Kidney (tissue), 13 donors: ENCODE measurements at regions not wholly inside any gene's neighbourhood (a gene's known extent, or its start where the extent isn't known, plus 50 kb on each side); places are given as distances from the start of the nearest gene placed in this dataset.

Experiments
- DNase-seq, 5 donors: peaks; one replicate each; pipeline ENCODE4 v3.0.0-alpha.2; 2013 to 2020
- FAIRE-seq: peaks from 2 replicates; lab custom pipeline; 2012; peaks lifted over from hg19 to GRCh38; lab: Jason Lieb, UNC
- H3K27ac ChIP-seq, 2 donors: one replicate each; pipeline ENCODE4 v1.7.0; 2013; ENCODE audit warnings: low read depth in 2 of 2, low read length in 2 of 2, inconsistent platforms in 1 of 2
- H3K27me3 ChIP-seq: one replicate; pipeline ENCODE4 v1.7.1; 2013; ENCODE audit warnings: low read length, inconsistent platforms; ENCODE audit not compliant: control insufficient read depth, insufficient read depth
- H3K36me3 ChIP-seq, 3 donors: one replicate each; pipeline versions ENCODE4 v1.7.0 to v1.7.1; 2013; ENCODE audit warnings: low read length in 3 of 3, control low read depth in 1 of 3, inconsistent platforms in 1 of 3; ENCODE audit not compliant: insufficient read depth in 3 of 3, control insufficient read depth in 2 of 3
- H3K4me1 ChIP-seq, 3 donors: one replicate each; pipeline versions ENCODE4 v1.7.0 to v1.7.1; 2013; ENCODE audit warnings: low read length in 3 of 3, inconsistent platforms in 1 of 3, low read depth in 1 of 3; ENCODE audit not compliant: control insufficient read depth in 2 of 3, insufficient read depth in 2 of 3
- H3K4me3 ChIP-seq, 3 donors: one replicate each; pipeline versions ENCODE4 v1.7.0 to v1.8.1; 2013; ENCODE audit warnings: low read length in 3 of 3, control low read depth in 1 of 3, inconsistent platforms in 1 of 3
- H3K9ac ChIP-seq, 3 donors: one replicate each; pipeline versions ENCODE4 v1.7.0 to v1.7.1; 2013; ENCODE audit warnings: low read length in 3 of 3, control low read depth in 1 of 3, inconsistent platforms in 1 of 3
- H3K9me3 ChIP-seq, 3 donors: one replicate each; pipeline versions ENCODE4 v1.7.0 to v1.7.1; 2013; ENCODE audit warnings: low read length in 3 of 3, control low read depth in 1 of 3, inconsistent platforms in 1 of 3; ENCODE audit not compliant: control insufficient read depth in 2 of 3, insufficient read depth in 1 of 3
- CTCF ChIP-seq: IDR thresholded peaks from 3 replicates; pipeline ENCODE4 v1.5.1; 2012; ENCODE audit warnings: mild to moderate bottlenecking, moderate library complexity, borderline replicate concordance; ENCODE audit not compliant: insufficient read depth; ENCODE audit errors: extremely low read depth
- intact Hi-C: fragments of 100-400 bp; cut with DNase I; formaldehyde crosslinking; loops from one replicate; pipeline ENCODE4 v1.11.1; 2022
- donor health status: control.
- donor health status: control.
- donor health status: control.
- donor health status: control.
- donor health status: control.
- donor health status: DM: yes; HTN: yes; CAD: no.
- donor health status: Normal renal cell carcinoma (clear cell type).

- Histone ChIP-seq H3K4me1 (peaks cover 0 to 4% (median 0%) of the 10 kb centered on the region in 3 donors), H3K27ac (no peak overlapping the region), H3K9ac (no peak overlapping the region), H3K4me3 (no peak overlapping the region), H3K9me3 (no peaks in the 10 kb centered on the region), H3K36me3 (no peaks in the 10 kb centered on the region), H3K27me3 (no peaks in the 10 kb centered on the region)
- DNase-seq (no peak), FAIRE-seq (no peak)
- intact Hi-C loops, result no loop called here
- TF ChIP-seq CTCF, result peak; percentile 37
Observed at GRCh38 chr1:231091831-231092301, 51.8 kb upstream of the FAM89A start.

- H3K4me1 ChIP-seq, result peaks cover 0 to 4% (median 0%) of the 10 kb centered on the region in 3 donors
- no peak for TF ChIP-seq CTCF
- H3K27me3 ChIP-seq, result no peaks in the 10 kb centered on the region
- no peak overlapping the region for H3K4me3 ChIP-seq
- FAIRE-seq (no peak), DNase-seq (no peak)
- no peaks in the 10 kb centered on the region for H3K9me3 ChIP-seq
- H3K27ac ChIP-seq, result no peak overlapping the region
- no peaks in the 10 kb centered on the region for H3K36me3 ChIP-seq
- no peak overlapping the region for H3K9ac ChIP-seq
- intact Hi-C loops, result no loop called here
Observed at GRCh38 chr1:231091415-231091814, 51.4 kb upstream of the FAM89A start.
